ENCODE measurements at regions not wholly inside any gene's neighbourhood (a gene's known extent, or its start where the extent isn't known, plus 50 kb on each side); places are given as distances from the start of the nearest gene placed in this dataset.

DNA sequence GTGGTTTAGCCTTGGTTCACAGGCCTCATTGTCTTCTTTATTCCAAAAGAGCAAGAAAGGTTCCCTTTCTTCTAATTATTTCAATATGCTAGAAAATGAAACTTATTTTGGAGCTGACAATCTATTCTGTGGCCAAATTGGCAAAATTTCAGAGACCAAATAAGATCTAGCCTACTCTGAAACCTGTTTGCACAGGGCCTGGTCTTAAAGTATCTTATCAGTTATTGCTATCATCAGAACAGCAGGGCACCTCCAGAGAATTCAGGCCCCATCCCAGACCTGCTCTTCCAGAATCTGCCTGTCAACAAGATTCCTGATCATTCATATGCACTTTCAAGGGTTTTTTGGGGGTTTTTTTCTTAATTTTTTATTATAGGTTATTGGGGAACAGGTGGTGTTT lies 198.7 kb downstream of the ANAPC1 start:
- no peak for ATAC-seq
- no peak for TF ChIP-seq ZFP30 (CRISPR knock-in tag; IDR thresholded peaks at IDR 0.05)
- TF ChIP-seq ZNF70 (CRISPR knock-in tag; IDR thresholded peaks at IDR 0.05), result no peak
- TF ChIP-seq ZNF565 (CRISPR knock-in tag; conservative IDR thresholded peaks at IDR 0.05; ENCODE audit: low read depth), result no peak
- TF ChIP-seq TSHZ2 (CRISPR knock-in tag; IDR thresholded peaks at IDR 0.05), result no peak
- TF ChIP-seq, protein P1, sequence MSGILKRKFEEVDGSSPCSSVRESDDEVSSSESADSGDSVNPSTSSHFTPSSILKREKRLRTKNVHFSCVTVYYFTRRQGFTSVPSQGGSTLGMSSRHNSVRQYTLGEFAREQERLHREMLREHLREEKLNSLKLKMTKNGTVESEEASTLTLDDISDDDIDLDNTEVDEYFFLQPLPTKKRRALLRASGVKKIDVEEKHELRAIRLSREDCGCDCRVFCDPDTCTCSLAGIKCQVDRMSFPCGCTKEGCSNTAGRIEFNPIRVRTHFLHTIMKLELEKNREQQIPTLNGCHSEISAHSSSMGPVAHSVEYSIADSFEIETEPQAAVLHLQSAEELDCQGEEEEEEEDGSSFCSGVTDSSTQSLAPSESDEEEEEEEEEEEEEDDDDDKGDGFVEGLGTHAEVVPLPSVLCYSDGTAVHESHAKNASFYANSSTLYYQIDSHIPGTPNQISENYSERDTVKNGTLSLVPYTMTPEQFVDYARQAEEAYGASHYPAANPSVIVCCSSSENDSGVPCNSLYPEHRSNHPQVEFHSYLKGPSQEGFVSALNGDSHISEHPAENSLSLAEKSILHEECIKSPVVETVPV (CRISPR knock-in tag; IDR thresholded peaks at IDR 0.05), result no peak
- TF ChIP-seq TCF4 (CRISPR knock-in tag; IDR thresholded peaks at IDR 0.05; ENCODE audit: borderline replicate concordance), result no peak

- ATAC-seq, result no peak
- no peak for TF ChIP-seq TSHZ2 (CRISPR knock-in tag; IDR thresholded peaks at IDR 0.05)
- TF ChIP-seq PATZ1 (CRISPR knock-in tag; IDR thresholded peaks at IDR 0.05; ENCODE audit: borderline replicate concordance), result no peak
- TF ChIP-seq ZNF565 (CRISPR knock-in tag; conservative IDR thresholded peaks at IDR 0.05; ENCODE audit: low read depth), result no peak
- TF ChIP-seq, protein P1 (CRISPR knock-in tag; IDR thresholded peaks at IDR 0.05), result no peak
- TF ChIP-seq ZC3H10 (CRISPR knock-in tag; IDR thresholded peaks at IDR 0.05), result no peak
- TF ChIP-seq, protein P2, sequence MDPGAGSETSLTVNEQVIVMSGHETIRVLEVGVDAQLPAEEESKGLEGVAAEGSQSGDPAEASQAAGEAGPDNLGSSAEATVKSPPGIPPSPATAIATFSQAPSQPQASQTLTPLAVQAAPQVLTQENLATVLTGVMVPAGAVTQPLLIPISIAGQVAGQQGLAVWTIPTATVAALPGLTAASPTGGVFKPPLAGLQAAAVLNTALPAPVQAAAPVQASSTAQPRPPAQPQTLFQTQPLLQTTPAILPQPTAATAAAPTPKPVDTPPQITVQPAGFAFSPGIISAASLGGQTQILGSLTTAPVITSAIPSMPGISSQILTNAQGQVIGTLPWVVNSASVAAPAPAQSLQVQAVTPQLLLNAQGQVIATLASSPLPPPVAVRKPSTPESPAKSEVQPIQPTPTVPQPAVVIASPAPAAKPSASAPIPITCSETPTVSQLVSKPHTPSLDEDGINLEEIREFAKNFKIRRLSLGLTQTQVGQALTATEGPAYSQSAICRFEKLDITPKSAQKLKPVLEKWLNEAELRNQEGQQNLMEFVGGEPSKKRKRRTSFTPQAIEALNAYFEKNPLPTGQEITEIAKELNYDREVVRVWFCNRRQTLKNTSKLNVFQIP (CRISPR knock-in tag; IDR thresholded peaks at IDR 0.05; ENCODE audit: borderline replicate concordance, low read depth), result no peak
- TF ChIP-seq OSR1 (CRISPR knock-in tag; IDR thresholded peaks at IDR 0.05), result no peak
- TF ChIP-seq RARB (CRISPR knock-in tag; IDR thresholded peaks at IDR 0.05), result no peak
These were observed 197.0 kb downstream of the ANAPC1 start for GRCh38 chr2:111686994-111687393.

- ATAC-seq, result no peak
- TF ChIP-seq ISL1 (CRISPR knock-in tag; IDR thresholded peaks at IDR 0.05) (no peak), OSR1 (CRISPR knock-in tag; IDR thresholded peaks at IDR 0.05) (no peak), BACH2 (CRISPR knock-in tag; IDR thresholded peaks at IDR 0.05; ENCODE audit: borderline replicate concordance) (no peak), ZC3H10 (CRISPR knock-in tag; IDR thresholded peaks at IDR 0.05) (no peak), SNAI2 (CRISPR knock-in tag; IDR thresholded peaks at IDR 0.05) (no peak), ZFP3 (CRISPR knock-in tag; IDR thresholded peaks at IDR 0.05) (no peak), RARB (CRISPR knock-in tag; IDR thresholded peaks at IDR 0.05) (no peak), TCF4 (CRISPR knock-in tag; IDR thresholded peaks at IDR 0.05; ENCODE audit: borderline replicate concordance) (no peak), ESRRG (CRISPR knock-in tag; IDR thresholded peaks at IDR 0.05) (no peak), ARNTL (CRISPR knock-in tag; IDR thresholded peaks at IDR 0.05; ENCODE audit: borderline replicate concordance, low read depth) (no peak), PATZ1 (CRISPR knock-in tag; IDR thresholded peaks at IDR 0.05; ENCODE audit: borderline replicate concordance) (no peak), CSDC2 (CRISPR knock-in tag; IDR thresholded peaks at IDR 0.05) (no peak), ZNF70 (CRISPR knock-in tag; IDR thresholded peaks at IDR 0.05) (no peak), TOX (CRISPR knock-in tag; IDR thresholded peaks at IDR 0.05; ENCODE audit: borderline replicate concordance) (no peak)
- TF ChIP-seq, protein P3, sequence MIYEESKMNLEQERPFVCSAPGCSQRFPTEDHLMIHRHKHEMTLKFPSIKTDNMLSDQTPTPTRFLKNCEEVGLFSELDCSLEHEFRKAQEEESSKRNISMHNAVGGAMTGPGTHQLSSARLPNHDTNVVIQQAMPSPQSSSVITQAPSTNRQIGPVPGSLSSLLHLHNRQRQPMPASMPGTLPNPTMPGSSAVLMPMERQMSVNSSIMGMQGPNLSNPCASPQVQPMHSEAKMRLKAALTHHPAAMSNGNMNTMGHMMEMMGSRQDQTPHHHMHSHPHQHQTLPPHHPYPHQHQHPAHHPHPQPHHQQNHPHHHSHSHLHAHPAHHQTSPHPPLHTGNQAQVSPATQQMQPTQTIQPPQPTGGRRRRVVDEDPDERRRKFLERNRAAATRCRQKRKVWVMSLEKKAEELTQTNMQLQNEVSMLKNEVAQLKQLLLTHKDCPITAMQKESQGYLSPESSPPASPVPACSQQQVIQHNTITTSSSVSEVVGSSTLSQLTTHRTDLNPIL (CRISPR knock-in tag; IDR thresholded peaks at IDR 0.05; ENCODE audit: low read depth), result no peak
These were observed 196.1 kb downstream of the ANAPC1 start for GRCh38 chr2:111687911-111688310.

All from SK-N-SH treated with all-trans-retinoic acid at 6 μM for 48 hours (cell line).